NCI-H2171 (cell line): ENCODE measurements at regions not wholly inside any gene's neighbourhood (a gene's known extent, or its start where the extent isn't known, plus 50 kb on each side); places are given as distances from the start of the nearest gene placed in this dataset.

Source experiments
- DNase-seq: peaks from one replicate; lab custom pipeline; 2025; lab: John Stamatoyannopoulos, UW

GRCh38 chr1:162921311-162921710 is 60.3 kb upstream of the CCDC190 start:
- no peak for DNase-seq

- DNase-seq: no peak
Measured at GRCh38 chr1:162919034-162919433, 58.1 kb upstream of the CCDC190 start.

GRCh38 chr1:162918151-162918754 is 57.3 kb upstream of the CCDC190 start:
- DNase-seq: no peak

- no peak for DNase-seq
Measured at GRCh38 chr1:162916821-162917613, 56.0 kb upstream of the CCDC190 start.

- no peak for DNase-seq
Measured at GRCh38 chr1:162916407-162916806, 55.4 kb upstream of the CCDC190 start.

- DNase-seq: no peak
Measured at GRCh38 chr1:162914601-162915000, 53.6 kb upstream of the CCDC190 start.

GRCh38 chr1:162913345-162913744 is 52.4 kb upstream of the CCDC190 start:
- DNase-seq: no peak

- no peak for DNase-seq
Measured at GRCh38 chr1:162912061-162912667, 51.2 kb upstream of the CCDC190 start.
